GM12865 (cell line): ENCODE measurements at regions not wholly inside any gene's neighbourhood (a gene's known extent, or its start where the extent isn't known, plus 50 kb on each side); places are given as distances from the start of the nearest gene placed in this dataset.
"Not testable (repeated sequence)": the region's sequence is repeated elsewhere in the genome, so short reads cannot be mapped to it uniquely, and the experiment has no call there.

ENCODE experiments used
- DNase-seq: peaks from one replicate; pipeline ENCODE4 v3.0.0; 2010; ENCODE audit warnings: low read depth
- H3K4me3 ChIP-seq: 2 replicates; pipeline ENCODE4 v1.5.1; 2011; ENCODE audit warnings: mild to moderate bottlenecking, low read depth, low read length, control low read depth
- TF ChIP-seq, protein P1 (sequence below): IDR thresholded peaks from 2 replicates; pipeline ENCODE4 v1.5.1; 2011; ENCODE audit warnings: low read length, control low read depth, low read depth, inconsistent platforms; ENCODE audit not compliant: insufficient read depth; ENCODE audit errors: missing control alignments

DNA sequence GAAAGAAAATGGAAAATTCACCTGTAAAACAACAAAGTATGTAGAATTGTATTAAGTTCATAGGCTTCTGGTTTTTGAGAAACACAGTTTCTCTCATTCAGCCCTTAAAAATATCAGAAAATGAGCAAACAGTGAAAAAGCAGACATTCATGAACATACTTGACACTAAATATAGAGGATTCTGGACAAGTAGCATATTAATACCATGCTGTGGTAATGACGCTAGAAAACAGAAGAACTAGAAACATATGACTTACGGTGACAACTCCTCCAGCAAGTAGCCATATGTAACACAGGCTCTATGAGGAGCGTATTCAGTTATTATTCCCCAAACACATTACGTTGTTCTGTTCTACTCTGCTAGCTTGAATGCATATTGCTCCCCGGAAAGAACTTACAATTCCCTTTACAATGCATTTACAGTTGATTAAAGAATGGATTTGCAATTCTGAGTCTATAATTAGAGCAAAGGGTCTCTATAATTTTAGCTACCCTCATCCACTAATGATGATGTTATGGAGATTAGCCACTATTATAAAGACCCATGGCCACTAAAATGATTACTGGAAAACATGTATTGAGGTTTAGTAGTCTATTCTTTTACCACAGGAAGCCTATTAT is 672.1 kb downstream of the EFNB2 start:
- DNase-seq = no peak
- H3K4me3 ChIP-seq = no peak overlapping the region
- TF ChIP-seq, protein P1, sequence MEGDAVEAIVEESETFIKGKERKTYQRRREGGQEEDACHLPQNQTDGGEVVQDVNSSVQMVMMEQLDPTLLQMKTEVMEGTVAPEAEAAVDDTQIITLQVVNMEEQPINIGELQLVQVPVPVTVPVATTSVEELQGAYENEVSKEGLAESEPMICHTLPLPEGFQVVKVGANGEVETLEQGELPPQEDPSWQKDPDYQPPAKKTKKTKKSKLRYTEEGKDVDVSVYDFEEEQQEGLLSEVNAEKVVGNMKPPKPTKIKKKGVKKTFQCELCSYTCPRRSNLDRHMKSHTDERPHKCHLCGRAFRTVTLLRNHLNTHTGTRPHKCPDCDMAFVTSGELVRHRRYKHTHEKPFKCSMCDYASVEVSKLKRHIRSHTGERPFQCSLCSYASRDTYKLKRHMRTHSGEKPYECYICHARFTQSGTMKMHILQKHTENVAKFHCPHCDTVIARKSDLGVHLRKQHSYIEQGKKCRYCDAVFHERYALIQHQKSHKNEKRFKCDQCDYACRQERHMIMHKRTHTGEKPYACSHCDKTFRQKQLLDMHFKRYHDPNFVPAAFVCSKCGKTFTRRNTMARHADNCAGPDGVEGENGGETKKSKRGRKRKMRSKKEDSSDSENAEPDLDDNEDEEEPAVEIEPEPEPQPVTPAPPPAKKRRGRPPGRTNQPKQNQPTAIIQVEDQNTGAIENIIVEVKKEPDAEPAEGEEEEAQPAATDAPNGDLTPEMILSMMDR = no peak

DNA sequence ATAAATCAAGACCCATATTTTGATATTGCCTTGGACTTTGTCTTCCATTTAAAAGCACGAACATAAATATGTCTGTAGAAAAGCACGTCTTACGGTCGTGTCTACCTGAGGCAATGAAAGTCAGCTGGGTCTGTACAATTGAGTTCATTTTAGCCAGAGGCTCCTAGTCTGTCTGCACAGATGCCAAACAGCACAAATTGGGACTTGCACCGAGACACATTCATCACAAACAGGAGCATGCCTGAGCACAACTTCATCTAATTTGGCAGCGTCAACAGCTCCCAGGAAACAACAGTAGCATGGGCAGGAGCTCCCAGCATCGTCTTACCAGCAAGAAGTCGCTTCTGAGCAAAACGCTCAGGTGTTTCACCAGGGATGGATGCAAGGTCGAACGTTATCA is 687.0 kb downstream of the EFNB2 start:
- no peak overlapping the region for H3K4me3 ChIP-seq
- no peak for DNase-seq

DNA sequence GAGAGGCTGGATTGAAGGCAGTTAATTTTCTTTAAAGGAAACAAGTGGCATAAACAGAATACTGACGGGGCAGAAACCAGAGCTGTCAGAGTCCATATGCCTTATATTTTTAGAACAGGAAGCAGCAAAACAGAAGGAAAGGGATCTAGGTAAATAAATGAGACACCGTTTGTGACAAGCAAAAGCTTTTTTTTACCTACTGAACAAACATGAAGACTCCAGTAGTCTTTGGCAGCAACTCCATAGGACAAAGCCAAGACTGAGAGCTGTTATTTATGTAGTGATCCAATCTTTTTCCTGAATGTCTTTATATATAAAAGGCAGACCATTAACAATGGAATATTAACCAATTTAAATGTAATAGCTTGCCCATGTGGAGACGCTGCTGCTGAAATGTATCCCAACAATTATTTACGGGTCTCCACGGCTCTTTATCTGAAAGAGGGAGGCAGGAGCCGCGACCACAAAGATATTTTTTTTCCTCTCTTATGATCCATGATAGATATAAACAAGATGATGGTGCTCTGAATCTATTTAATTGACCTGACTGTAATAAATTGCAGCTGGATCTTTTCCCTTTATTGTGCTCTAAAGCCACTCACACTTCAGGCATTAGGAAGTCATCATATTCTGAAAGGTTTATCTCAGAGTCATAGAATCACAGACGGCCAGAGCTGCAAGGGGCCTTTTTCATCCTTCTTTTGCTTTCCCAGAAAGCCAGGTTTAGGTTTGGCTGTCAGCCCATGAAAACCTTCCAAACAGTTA is 687.8 kb downstream of the EFNB2 start:
- DNase-seq = no peak
- H3K4me3 ChIP-seq = no peak overlapping the region
- TF ChIP-seq, protein P1 = no peak

More for the DNA sequence above, 687.0 kb downstream of the EFNB2 start:
- TF ChIP-seq, protein P1 = no peak

DNA sequence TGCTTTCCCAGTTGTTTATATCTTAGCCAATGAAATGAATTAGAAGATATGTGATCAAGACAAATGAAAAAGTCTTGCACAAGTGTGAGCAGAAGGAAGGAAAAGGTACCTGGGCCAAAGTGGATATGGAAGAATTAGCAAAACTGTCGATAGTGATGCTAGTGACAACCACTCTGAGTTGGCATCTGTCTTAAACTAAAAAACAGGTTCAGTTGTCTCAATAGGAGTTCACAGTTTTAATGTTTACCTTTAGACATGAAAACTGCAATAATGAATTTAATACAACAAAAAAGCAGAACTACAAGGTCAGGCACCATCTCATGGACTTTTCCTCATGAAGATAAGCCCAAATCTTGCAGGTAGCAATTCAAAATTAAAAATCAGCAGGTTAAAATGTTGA is 688.5 kb downstream of the EFNB2 start:
- no peak overlapping the region for H3K4me3 ChIP-seq
- DNase-seq = no peak
- TF ChIP-seq, protein P1 = no peak

DNA sequence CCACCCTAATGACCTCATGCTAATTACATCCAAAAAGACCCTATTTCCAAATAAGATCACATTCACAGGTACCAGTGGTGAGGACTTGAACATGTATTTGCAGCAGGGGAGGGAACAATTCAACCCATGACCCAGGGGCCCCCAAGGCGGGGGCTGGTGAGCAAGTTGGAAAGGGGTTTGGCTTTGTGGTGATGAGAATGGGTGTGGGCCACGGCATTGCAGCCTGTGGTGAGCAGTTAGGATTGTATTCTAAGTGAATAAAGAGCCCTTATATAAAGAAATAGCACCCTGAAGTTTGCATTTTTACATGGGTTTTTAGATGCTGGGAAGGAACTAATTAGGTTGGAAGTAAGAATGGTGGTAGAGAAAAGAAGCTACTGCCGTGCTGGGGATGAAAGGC is 694.2 kb downstream of the EFNB2 start:
- TF ChIP-seq, protein P1 = no peak
- no peak overlapping the region for H3K4me3 ChIP-seq
- no peak for DNase-seq

DNA sequence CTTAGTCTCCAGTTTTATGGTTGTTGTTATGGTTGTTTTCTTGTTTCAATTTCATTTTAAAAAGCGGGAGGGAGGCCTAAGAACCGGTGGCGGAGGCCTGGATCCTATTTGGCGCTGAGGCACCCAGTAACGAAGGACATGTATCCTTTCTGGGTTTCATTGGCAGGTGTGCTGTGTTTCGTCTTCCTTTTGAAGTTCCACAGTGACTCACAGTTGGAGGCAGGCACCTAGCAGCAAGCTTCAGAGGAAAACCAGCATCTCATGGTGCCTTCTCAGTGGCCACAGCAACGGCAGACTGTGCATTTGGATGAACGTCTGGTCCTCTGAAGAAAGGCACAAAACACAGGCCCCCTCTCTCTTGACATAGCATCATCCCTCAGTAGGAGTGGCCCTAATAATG is 697.2 kb downstream of the EFNB2 start:
- TF ChIP-seq, protein P1 = no peak
- no peak for DNase-seq
- no peak overlapping the region for H3K4me3 ChIP-seq

DNA sequence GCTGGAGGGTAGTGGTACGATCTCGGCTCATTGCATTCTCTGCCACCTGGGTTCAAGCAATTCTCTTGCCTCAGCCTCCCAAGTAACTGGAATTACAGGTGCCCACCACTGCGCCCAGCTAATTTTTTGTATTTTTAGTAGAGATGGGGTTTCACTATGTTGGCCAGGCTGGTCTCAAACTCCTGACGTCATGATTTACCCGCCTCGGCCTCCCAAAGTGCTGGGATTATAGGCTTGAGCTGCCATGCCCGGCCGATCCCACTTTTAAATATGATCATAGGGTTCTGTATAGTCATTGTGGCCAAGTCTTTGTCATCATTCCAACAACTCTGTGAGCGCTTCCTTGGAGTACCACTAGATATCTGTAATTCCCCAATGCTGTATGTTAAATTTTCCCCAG is 698.2 kb downstream of the EFNB2 start:
- H3K4me3 ChIP-seq, DNase-seq: not testable (repeated sequence)
